Breast epithelium (tissue), 4 donors: ENCODE measurements at regions not wholly inside any gene's neighbourhood (a gene's known extent, or its start where the extent isn't known, plus 50 kb on each side); places are given as distances from the start of the nearest gene placed in this dataset.

Experiments used
- DNase-seq, 2 donors: peaks; one replicate each; pipeline ENCODE4 v3.0.0-alpha.2; 2019; ENCODE audit warnings: low spot score in 2 of 2
- H3K27ac ChIP-seq, 2 donors: fragments of 200-600 bp; sonication (generic) in 1 of 2; one replicate each; pipeline ENCODE4 v1.5.1; 2016 to 2019; ENCODE audit warnings: mild to moderate bottlenecking in 1 of 2
- H3K27me3 ChIP-seq, 2 donors: fragments of 200-600 bp; sonication (generic) in 1 of 2; one replicate each; pipeline versions ENCODE4 v1.5.1 to v1.6.0; 2017 to 2019; ENCODE audit warnings: control low read depth in 1 of 2, mild to moderate bottlenecking in 1 of 2
- H3K36me3 ChIP-seq: fragments of 200-600 bp; one replicate; pipeline ENCODE4 v1.5.1; 2019
- H3K4me1 ChIP-seq, 2 donors: fragments of 200-600 bp; sonication (generic); one replicate each; pipeline ENCODE4 v1.5.1; 2016 to 2019; ENCODE audit warnings: control low read depth in 1 of 2
- H3K4me3 ChIP-seq, 3 donors: fragments of 200-600 bp; sonication (generic); 1 replicate in 2 of 3; 2 replicates in 1 of 3; pipeline ENCODE4 v1.5.1; 2016 to 2019; ENCODE audit warnings: mild to moderate bottlenecking in 3 of 3, moderate library complexity in 2 of 3
- H3K9me3 ChIP-seq, 2 donors: fragments of 200-600 bp; sonication (generic) in 1 of 2; one replicate each; pipeline ENCODE4 v1.5.1; 2016 to 2019; ENCODE audit warnings: control low read depth in 1 of 2
- POLR2A ChIP-seq: fragments of 450-650 bp; IDR thresholded peaks from one replicate; pipeline ENCODE4 v1.6.1; 2016; ENCODE audit warnings: antibody characterized with exemption, mild to moderate bottlenecking, moderate library complexity
- POLR2AphosphoS5 ChIP-seq, 3 donors: sonication (generic); formaldehyde crosslinking; IDR thresholded peaks; one replicate each; pipeline ENCODE4 v1.6.1; 2017; ENCODE audit warnings: antibody characterized with exemption in 3 of 3
- intact Hi-C: fragments of 100-400 bp; cut with DNase I; formaldehyde crosslinking; loops from one replicate; pipeline ENCODE4 v1.15.1; 2023; ENCODE audit warnings: low total_unique reads
- TF ChIP-seq, protein P1 (sequence below), 3 donors: fragments of 450-650 bp; IDR thresholded peaks; one replicate each; pipeline ENCODE4 v1.5.1; 2016 to 2017; ENCODE audit warnings: antibody characterized with exemption in 3 of 3, mild to moderate bottlenecking in 3 of 3, moderate library complexity in 3 of 3

DNA sequence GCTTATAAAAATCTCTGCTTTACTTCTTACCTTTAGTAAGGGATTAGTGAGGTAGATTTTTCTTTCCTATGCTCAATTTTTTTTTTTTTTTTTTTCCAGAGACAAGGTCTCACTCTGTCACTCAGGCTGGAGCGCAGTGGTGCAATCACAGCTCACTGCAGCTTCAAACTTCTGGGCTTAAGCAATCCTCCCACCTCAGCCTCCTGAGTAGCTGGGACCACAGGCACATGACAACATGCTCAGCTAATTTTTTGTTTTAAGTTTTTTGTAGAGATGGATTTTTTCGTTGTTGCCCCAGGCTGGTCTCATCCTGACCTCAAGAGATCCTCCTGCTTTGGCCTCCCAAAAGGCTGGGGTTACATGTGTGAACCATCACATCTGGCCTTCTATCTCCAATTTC, 58.9 kb upstream of the RREB1 start:
- Histone ChIP-seq H3K9me3 (no peaks in the 10 kb centered on the region), H3K36me3 (no peaks in the 10 kb centered on the region), H3K4me1 (no peaks in the 10 kb centered on the region), H3K27ac (no peak overlapping the region), H3K27me3 (no peaks in the 10 kb centered on the region), H3K4me3 (no peak overlapping the region)
- intact Hi-C loops = no loop called here
- DNase-seq = no peak
- TF ChIP-seq, protein P1, sequence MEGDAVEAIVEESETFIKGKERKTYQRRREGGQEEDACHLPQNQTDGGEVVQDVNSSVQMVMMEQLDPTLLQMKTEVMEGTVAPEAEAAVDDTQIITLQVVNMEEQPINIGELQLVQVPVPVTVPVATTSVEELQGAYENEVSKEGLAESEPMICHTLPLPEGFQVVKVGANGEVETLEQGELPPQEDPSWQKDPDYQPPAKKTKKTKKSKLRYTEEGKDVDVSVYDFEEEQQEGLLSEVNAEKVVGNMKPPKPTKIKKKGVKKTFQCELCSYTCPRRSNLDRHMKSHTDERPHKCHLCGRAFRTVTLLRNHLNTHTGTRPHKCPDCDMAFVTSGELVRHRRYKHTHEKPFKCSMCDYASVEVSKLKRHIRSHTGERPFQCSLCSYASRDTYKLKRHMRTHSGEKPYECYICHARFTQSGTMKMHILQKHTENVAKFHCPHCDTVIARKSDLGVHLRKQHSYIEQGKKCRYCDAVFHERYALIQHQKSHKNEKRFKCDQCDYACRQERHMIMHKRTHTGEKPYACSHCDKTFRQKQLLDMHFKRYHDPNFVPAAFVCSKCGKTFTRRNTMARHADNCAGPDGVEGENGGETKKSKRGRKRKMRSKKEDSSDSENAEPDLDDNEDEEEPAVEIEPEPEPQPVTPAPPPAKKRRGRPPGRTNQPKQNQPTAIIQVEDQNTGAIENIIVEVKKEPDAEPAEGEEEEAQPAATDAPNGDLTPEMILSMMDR (IDR thresholded peaks at IDR 0.05) = no peak
- TF ChIP-seq POLR2AphosphoS5 (IDR thresholded peaks at IDR 0.05) (no peak), POLR2A (no peak)

DNA sequence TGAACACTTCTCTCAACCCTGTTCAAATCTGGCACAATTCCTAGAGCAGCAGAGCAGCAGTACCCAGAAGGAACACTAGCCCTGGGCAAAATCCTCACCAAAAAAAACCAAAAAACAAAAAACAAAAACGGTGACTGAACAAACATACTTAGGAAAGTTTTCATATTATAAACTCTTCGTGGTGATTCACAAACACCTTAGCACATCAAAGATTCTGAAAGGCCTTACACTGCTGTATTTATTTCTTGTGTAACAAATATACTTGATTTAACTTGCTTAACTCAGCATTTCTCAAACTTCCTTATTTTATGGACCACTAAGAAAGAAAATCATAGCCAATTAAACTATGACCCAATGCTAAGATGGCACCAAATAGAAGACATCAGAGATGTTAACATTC, 57.8 kb upstream of the RREB1 start:
- intact Hi-C loops = no loop called here
- H3K9me3 ChIP-seq = no peaks in the 10 kb centered on the region
- no peaks in the 10 kb centered on the region for H3K36me3 ChIP-seq
- H3K27ac ChIP-seq = no peak overlapping the region
- H3K4me3 ChIP-seq = no peak overlapping the region
- no peak for DNase-seq
- TF ChIP-seq POLR2AphosphoS5 (IDR thresholded peaks at IDR 0.05) = no peak
- no peak for TF ChIP-seq POLR2A
- TF ChIP-seq, protein P1 (IDR thresholded peaks at IDR 0.05) = no peak
- H3K27me3 ChIP-seq = no peaks in the 10 kb centered on the region
- no peaks in the 10 kb centered on the region for H3K4me1 ChIP-seq

GRCh38 chr6:7050872-7051779, 56.6 kb upstream of the RREB1 start:
- DNase-seq = peak in 1 of 2 donors; percentile 63
- Histone ChIP-seq H3K27ac (peak overlapping the region; percentile 83 to 86), H3K27me3 (no peaks in the 10 kb centered on the region), H3K4me1 (no peaks in the 10 kb centered on the region), H3K36me3 (no peaks in the 10 kb centered on the region), H3K9me3 (no peaks in the 10 kb centered on the region), H3K4me3 (peak overlapping the region; percentile 46 to 74 (median 66))
- TF ChIP-seq POLR2AphosphoS5 (IDR thresholded peaks at IDR 0.05) (peak in 1 of 3 donors; percentile 37), POLR2A (no peak)
- TF ChIP-seq, protein P1 (IDR thresholded peaks at IDR 0.05) = no peak
- intact Hi-C loops = no loop called here

DNA sequence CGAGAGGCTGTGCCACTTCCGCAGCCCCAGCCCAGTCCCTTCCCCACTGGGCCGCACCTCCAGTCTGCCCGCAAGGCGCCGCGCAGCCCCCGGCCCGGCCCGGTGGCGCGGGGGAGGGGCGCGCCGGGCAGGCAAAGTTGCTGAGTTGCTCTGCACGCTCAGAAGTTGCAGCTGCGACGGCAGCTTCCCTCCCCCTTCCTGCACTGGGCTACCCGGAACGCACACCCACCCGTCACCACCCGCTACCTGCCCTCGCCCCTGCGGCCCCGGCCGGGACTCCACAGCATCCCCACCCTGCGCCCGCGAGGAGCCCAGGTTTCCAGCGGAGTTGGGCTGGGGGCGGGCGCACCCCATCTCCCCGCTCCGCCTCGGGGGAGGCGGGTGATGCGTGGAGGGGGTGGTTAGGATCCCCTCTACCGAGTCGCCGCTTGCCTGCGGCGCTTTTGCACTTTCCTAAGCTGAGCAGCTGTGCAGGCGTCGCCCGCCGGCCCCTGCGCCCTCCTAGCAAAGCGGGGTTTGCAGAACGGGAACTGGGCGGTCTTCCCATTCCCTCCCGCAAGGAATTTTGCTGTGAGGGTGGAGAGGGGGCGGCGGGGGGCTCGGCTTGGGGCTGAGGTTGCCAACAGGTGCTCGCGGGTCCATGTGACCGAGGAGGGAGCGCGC, 55.9 kb upstream of the RREB1 start:
- peak overlapping the region; percentile 83 to 86 for H3K27ac ChIP-seq
- intact Hi-C loops = no loop called here
- peak in 1 of 2 donors; percentile 58 for DNase-seq
- H3K36me3 ChIP-seq = no peaks in the 10 kb centered on the region
- H3K4me1 ChIP-seq = no peaks in the 10 kb centered on the region
- TF ChIP-seq POLR2A (no peak), POLR2AphosphoS5 (IDR thresholded peaks at IDR 0.05) (no peak)
- TF ChIP-seq, protein P1 (IDR thresholded peaks at IDR 0.05) = no peak
- peak overlapping the region; percentile 46 to 74 (median 66) for H3K4me3 ChIP-seq
- H3K9me3 ChIP-seq = no peaks in the 10 kb centered on the region
- no peaks in the 10 kb centered on the region for H3K27me3 ChIP-seq

DNA sequence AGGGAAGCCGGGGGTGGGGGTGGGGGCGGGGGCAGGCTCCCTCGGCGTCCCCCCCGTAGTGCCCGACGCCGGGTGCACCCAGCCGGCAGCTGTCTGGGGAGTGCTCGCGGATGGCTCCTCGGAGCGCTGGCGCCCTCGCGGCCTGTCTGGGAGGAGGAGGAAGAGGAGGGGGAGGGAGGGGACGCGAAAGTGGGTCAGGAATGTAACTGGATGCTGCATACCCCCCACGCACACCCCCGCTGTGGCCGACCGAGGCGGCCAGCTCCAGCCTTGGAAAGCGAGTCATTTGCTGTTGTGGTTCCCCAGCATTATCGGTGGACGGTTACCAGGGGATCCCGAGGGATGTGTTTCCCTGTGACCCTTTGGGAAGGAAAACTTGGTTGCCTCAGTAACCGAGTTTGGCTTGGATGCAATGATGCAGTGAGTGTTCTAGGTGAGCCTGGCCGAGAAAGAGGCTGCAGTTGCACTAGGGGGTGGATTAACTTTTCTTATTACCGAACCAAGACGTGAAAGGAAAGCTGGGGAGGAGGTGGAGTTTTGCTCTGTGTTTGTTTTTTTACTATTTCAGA, 55.2 kb upstream of the RREB1 start:
- Histone ChIP-seq H3K9me3 (no peaks in the 10 kb centered on the region), H3K36me3 (no peaks in the 10 kb centered on the region), H3K27ac (peak overlapping the region; percentile 83 to 86), H3K4me1 (no peaks in the 10 kb centered on the region), H3K4me3 (peak overlapping the region; percentile 46 to 74 (median 66)), H3K27me3 (no peaks in the 10 kb centered on the region)
- DNase-seq = no peak
- intact Hi-C loops = no loop called here
- TF ChIP-seq POLR2AphosphoS5 (IDR thresholded peaks at IDR 0.05) (peak in 1 of 3 donors; percentile 12), POLR2A (no peak)
